GM18517 (cell line): ENCODE measurements at regions not wholly inside any gene's neighbourhood (a gene's known extent, or its start where the extent isn't known, plus 50 kb on each side); places are given as distances from the start of the nearest gene placed in this dataset.
"Not testable (repeated sequence)": the region's sequence is repeated elsewhere in the genome, so short reads cannot be mapped to it uniquely, and the experiment has no call there.

Experiments
- ATAC-seq: cut with Tn5 transposase; IDR thresholded peaks from one replicate; pipeline ENCODE4 v1.9.1; 2021; ENCODE audit warnings: mild to moderate bottlenecking, moderate library complexity; ENCODE audit not compliant: unreplicated experiment

GRCh38 chr9:79046401-79046800 lies 525.4 kb upstream of the TLE4 start:
- no peak for ATAC-seq

- ATAC-seq: no peak
Observed at GRCh38 chr9:79049371-79049770, 522.4 kb upstream of the TLE4 start.

- ATAC-seq: no peak
Observed at GRCh38 chr9:79053598-79053997, 518.2 kb upstream of the TLE4 start.

GRCh38 chr9:79054500-79054899 lies 517.3 kb upstream of the TLE4 start:
- no peak for ATAC-seq

GRCh38 chr9:79056041-79056440 lies 515.7 kb upstream of the TLE4 start:
- ATAC-seq: no peak

GRCh38 chr9:79057576-79057975 lies 514.2 kb upstream of the TLE4 start:
- no peak for ATAC-seq

- no peak for ATAC-seq
Observed at GRCh38 chr9:79060766-79061165, 511.0 kb upstream of the TLE4 start.

- no peak for ATAC-seq
Observed at GRCh38 chr9:79061752-79062616, 509.8 kb upstream of the TLE4 start.

- no peak for ATAC-seq
Observed at GRCh38 chr9:79073201-79073600, 498.6 kb upstream of the TLE4 start.

GRCh38 chr9:79080536-79080935 lies 491.2 kb upstream of the TLE4 start:
- no peak for ATAC-seq

GRCh38 chr9:79083621-79084020 lies 488.1 kb upstream of the TLE4 start:
- no peak for ATAC-seq

- ATAC-seq: no peak
Observed at GRCh38 chr9:79087133-79087532, 484.6 kb upstream of the TLE4 start.

- ATAC-seq: no peak
Observed at GRCh38 chr9:79089054-79089560, 482.7 kb upstream of the TLE4 start.

- ATAC-seq: not testable (repeated sequence)
Observed at GRCh38 chr9:79089851-79090250, 481.9 kb upstream of the TLE4 start.

- not testable (repeated sequence) for ATAC-seq
Observed at GRCh38 chr9:79103257-79103656, 468.5 kb upstream of the TLE4 start.

GRCh38 chr9:79104216-79104615 lies 467.5 kb upstream of the TLE4 start:
- no peak for ATAC-seq

GRCh38 chr9:79104951-79105350 lies 466.8 kb upstream of the TLE4 start:
- ATAC-seq: no peak

GRCh38 chr9:79107911-79108676 lies 463.7 kb upstream of the TLE4 start:
- no peak for ATAC-seq

- ATAC-seq: no peak
Observed at GRCh38 chr9:79111653-79112052, 460.1 kb upstream of the TLE4 start.

- no peak for ATAC-seq
Observed at GRCh38 chr9:79115176-79115575, 456.6 kb upstream of the TLE4 start.

GRCh38 chr9:79116041-79116440 lies 455.7 kb upstream of the TLE4 start:
- ATAC-seq: no peak

GRCh38 chr9:79116709-79117108 lies 455.1 kb upstream of the TLE4 start:
- no peak for ATAC-seq
